ENCODE measurements at regions not wholly inside any gene's neighbourhood (a gene's known extent, or its start where the extent isn't known, plus 50 kb on each side); places are given as distances from the start of the nearest gene placed in this dataset.
"Not testable (repeated sequence)": the region's sequence is repeated elsewhere in the genome, so short reads cannot be mapped to it uniquely, and the experiment has no call there.

DNA sequence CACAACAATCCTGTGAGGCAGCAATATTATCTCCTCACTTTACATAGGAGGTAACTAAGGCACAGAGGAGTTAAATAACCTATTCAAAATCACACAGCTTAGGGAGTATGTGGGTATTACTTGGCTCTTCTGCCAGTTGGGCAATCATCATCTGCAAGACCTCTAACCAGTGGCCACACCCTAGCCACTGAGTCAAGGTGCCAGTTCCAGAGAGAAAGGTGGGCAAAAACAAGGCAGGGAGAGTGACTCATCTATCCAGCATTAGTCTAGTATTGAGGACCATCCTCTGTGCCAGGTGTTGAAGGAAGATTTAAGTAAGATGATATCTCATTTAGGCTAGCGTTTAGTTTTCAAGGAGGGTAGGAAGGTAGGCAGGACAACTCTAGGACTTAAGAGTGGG lies 113.9 kb upstream of the EOLA2 start:
- DNase-seq (ENCODE audit: low read depth), result no peak

DNA sequence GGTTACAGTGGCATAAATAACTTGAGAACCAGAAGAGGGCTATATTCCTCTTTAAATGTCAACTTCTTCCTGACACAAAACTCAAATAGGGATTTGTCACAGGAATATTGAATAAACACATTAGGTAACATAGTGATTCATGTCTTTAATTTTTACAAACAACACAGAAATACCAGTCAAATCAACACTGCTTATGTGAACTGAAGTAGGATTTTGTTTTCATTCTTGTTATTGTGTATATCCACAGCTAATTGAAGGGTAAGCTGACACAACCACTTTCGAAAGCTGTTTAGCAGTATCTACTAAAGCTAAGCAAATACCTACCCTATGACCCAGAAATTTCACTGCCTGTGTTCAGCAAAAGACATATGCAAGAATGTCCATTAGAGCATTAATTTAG lies 120.4 kb upstream of the EOLA2 start:
- no peak for DNase-seq (ENCODE audit: low read depth)

DNA sequence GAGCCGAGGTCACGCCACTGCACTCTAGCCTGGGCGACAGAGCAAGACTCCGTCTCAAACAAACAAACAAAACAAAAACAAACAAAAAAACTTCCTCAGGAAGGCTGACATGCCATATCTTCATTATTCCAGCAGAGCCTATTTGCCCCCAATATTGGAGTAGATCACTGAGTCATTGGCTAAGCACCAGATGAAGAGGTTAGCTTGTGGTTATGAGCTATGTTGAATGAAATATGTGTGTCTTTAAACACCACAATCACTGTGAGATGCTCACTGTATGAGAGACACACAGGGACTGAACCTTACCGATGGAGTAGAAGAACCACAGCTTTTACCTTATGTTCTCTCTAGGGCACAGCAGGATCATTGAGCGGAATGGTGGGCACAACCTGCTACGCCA lies 122.1 kb upstream of the EOLA2 start:
- no peak for DNase-seq (ENCODE audit: low read depth)

DNA sequence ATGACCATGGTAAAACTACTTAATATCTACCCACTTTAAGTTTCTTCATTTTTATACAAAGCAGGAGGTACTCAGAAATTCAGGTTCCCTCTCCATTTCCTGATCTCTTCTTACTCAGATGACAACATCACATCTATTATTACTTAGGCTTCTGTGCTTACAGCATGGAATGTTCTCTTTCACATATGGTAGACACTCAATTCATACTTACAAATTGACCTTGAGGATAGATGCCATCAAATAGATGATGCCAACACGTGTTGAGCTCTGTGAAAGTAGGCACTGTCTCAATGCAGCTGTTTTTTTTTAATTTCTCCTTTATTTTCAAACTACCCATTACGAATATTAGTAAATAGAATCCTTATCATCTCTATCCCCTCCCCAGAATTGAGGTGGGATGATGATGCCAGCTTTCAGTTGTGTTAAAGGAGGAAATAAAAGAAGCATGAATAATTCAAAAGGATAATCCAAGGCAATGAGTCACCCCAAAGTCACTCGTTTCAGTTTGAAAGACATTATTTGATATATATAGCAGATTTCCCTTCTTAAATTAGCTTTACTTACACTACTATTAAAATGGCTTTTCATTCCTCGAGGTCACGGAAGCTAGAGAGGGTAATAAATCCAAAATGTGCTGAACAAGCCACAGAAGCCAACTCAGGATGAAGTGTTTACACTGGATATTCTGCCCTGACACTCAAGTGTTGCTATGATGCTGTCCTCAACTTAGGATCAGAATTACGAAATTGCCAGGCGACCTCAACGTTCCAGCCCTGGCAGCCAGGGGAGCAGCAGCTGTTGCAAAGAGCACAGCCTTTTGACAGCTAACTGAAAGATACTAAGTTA lies 124.2 kb upstream of the EOLA2 start:
- peak; percentile 67 for DNase-seq (ENCODE audit: low read depth)

DNA sequence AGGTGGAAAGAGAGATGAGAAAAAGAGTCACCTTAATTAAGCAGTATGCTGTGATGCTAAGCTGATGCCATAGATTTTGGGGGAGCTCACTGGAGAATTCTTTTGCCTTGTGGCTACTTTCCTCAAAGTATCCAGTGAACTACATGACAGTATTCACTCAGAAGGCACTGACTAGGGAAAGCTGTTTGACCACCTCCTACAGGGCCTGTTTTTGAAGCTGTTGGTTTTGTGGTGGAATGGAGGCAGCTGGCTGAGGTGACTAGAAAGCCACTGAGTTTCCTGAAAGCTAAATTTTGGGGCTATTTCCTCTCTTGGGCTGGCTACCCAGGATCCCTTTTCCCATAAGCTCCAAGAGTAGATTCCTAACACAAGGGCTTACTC lies 124.8 kb upstream of the EOLA2 start:
- DNase-seq (ENCODE audit: low read depth), result no peak

DNA sequence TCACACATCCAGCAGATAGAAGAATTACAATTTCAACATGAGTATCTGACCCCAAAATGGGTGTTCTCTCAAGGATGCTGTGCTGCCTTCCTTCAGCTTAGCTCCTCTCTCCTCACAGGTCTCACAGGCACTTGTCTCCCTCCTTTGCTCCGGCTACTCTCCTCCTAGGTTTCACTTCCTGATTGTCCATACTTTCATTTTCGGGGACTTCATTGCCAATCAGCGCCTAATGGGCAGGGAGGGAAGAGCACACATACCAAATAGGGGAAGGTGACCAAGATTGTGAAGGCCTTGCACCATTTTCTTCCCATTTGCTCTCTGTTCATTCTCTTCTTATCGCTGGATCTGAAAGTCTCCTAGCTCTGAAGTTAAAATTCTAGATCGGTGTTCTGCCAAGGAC lies 125.4 kb upstream of the EOLA2 start:
- DNase-seq (ENCODE audit: low read depth), result no peak

DNA sequence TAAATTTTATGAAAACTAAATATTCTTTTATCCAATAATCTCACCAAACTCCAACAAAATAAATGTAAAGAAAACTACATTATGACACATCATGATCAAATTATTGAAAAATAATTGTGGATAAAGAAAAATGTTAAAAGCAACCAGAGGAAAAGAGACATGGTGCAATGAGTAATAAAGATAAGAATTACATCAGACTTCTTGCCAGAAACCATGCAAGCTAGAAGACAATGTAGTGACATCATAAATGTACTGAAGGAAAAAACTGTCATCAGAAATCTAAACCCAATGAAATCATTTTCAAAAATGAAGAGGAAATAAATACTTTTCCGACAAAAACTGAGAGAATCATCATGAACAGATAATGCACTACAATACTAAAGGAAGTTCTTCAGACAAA lies 135.9 kb upstream of the EOLA2 start:
- no peak for DNase-seq (ENCODE audit: low read depth)

DNA sequence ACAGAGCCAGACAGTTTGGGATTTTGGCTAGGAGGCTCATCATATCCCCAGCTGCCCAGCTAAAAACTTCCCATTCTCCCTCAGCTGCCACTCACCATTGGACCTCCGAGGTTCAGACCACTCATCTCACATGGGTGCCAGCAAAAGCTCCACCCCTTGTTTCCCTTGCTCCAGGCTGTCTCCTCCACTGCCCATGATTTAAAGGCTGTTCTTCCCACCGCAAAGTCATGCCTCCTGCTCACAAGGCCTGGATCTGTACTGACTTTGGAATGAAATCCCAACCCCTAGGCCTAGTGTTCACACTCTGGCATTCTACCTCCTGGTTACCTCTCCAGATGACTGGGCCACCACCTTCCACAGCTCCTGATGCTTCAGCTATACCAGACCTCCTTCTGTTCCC lies 142.2 kb upstream of the EOLA2 start:
- DNase-seq (ENCODE audit: low read depth), result no peak

DNA sequence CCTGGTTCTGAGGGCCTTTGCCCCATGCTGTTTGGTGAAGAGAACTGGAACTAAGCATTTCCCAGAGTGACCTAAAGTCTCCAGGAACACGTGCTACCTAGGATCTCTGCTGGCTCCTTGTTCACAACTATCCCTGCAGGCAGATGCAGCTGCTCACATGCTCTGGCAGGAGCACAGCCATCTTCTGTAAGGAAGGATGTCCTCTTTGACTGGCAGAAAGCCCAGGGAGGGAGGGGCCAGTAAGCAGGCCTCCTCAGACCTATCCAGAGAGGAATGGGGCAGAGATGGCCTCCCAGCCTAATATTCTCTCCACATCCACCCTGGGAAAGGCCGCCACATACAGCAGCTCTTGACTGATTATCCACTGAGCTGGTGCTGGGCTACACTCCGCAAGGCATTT lies 142.8 kb upstream of the EOLA2 start:
- no peak for DNase-seq (ENCODE audit: low read depth)

DNA sequence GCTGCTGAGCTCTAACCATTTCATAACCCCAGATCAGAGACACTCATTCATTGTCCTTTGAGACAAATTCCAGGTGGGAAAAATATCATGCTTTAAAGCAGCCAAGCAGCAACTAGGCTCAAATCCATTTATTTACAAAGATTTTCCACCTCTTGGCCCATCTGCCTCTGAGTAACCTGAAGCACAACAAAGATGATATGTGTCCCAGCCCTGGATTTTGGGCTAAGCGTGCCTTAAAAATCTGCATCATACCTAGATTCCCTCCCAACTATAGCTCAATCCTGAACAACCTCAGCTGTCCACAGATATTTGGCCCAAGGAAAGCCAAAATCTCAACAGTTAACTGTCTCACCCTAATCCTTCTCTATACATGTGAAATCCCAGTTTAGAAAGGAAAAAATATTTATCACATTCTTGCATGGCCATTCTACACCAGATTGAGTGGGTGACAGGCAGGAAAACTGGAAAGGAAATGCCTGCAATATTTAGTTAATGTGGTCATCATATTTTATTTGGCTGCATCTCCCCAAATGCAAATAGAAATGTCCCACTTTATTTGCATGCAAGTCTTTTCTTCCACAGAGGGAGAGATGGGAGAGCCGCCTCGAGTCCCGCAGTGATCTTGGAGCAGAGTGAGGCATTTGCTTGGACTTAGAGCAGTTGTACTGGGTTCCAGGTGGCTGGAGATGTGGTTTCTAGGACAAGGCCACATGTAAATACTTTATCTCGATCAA lies 146.4 kb upstream of the EOLA2 start:
- DNase-seq (ENCODE audit: low read depth), result no peak

DNA sequence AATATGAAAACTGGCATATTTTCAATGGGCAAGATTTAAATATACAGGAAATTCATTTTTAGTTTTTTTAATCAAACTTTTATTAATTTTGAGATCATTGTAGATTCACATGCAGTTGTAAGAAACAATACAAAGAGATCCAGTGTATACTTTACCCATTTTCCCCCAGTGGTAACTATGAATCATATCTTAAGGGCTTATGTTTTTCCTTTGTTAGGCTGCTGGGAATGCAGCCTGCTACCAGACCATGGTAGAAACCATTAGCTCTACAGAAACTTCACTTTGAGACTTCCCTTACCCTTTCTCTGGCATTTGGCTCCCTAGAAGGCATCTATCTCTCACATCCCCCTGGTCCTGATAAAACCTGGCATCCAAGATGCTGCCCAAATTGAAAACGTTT lies 147.6 kb upstream of the EOLA2 start:
- no peak for DNase-seq (ENCODE audit: low read depth)

DNA sequence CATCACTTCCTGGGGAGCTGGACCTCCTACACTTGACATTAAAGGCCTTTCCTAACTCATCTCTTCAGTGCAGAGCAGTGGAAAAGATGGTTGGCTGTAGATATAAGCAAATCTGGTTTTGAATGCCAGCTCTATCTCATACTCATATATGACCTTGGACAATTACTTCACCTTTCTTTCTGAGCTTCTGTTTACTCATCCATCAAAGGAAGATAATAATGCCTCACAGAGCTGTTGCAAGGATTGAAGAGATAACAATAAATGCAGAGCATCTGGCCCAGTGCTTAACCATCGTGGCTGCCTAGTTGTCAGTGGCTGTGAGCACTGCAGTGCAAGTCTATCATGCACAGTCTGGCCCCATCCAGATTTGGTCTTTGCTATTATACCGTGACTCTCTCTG lies 148.1 kb upstream of the EOLA2 start:
- DNase-seq (ENCODE audit: low read depth), result no peak

DNA sequence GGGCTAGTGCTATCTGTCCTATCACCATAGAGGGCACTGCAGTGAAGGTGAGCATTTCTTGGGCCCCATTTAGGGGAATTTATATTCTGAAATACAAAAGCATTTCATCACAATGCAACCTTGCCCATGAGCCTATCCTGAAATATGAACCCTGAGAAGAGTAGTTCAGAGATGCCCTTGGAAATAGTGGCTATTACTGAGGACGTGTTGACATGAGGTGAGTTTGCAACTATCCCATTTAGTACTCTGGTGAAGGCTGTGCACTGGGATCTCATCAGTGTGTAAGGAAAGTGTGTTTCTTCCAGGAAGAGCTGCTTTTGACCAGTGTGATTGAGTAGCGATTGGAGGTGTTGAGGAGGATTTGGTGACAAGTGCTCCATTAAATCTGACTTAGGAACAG lies 149.3 kb upstream of the EOLA2 start:
- DNase-seq (ENCODE audit: low read depth), result no peak

DNA sequence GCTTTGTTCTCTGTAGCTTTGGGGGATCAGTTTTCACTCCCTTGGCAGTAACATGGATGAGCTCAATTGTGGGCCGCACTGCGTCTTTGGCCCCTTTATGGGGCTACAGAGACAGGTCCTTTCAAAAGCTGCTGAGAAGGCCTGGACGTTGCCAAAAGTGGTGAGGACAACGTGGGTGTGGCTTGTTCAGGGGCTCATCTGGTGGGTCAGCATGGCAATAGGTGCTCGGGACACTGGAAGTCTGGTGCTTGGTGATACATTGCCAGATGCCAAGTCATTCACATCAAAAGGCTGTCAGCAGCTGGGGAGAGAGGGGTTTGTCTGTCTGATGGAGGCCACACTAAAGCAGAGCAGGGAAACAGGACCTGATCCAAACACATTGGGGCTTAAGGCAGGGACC lies 149.8 kb upstream of the EOLA2 start:
- DNase-seq (ENCODE audit: low read depth), result no peak

DNA sequence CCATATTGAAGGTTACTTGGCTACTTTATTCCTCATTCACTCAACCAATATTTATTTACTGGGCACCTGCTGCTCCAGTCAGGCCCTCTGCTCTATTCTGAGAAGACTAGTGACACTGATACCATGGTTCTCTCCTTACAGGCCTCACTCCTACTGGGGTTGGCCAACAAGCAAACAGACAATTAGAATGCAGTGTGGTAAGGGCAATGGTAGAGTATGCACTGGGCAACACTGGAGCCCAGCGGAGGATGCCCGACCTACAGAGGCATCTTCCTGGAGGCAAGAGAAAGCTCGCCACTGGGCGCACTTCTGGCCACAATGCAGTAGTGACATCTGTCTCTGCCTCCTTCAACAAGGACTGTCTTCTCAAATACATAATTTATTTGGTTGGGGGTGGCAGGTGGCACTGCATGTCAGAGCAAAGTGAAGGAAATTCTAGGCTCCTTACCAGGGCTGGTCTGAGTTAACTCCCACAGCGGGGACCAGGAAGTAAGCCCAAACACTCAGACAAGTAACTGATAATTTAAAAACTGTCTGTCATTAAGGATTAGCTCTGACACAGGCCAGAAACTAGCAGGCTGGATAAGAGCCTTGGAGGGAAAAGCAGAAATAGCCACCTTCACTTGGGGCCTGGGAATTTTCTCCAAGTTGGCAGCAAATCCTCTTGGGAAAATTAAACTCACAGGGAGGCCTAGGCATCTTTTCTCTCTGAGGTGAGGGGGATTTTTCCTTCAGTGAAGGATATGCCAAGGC lies 150.7 kb upstream of the EOLA2 start:
- DNase-seq (ENCODE audit: low read depth), result no peak

DNA sequence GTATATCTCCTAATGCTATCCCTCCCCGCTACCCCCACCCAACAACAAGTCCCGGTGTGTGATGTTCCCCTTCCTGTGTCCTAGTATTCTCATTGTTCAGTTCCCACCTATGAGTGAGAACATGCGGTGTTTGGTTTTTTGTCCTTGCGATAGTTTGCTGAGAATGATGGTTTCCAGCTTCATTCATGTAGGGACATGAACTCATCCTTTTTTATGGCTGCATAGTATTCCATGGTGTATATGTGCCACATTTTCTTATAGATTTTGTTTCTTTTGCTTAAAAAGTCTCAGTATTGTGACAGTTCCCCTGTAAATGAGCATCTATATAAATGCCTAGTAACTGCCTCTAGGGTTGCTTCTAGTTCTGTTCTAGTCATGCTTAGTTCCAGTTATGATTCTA lies 153.0 kb upstream of the EOLA2 start:
- DNase-seq (ENCODE audit: low read depth), result not testable (repeated sequence)

DNA sequence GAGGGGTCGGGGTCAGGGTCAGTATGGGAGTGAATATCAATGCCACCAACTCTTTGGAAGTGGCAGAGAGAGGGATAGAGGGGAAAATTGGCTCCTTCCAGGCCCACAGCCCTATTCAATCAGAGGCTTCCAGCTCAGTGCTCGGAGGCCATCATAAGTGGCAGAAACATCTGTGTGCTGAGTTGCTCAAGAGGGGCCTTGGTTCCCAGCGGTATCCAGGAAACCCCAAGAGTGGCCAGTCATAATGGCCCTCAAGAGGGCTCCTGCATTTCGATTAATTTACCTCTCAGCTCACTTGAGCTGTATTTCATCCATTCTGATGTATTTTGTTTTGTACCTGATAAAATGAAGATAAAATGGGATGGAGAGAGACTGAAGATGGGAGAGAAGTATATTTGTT lies 154.3 kb upstream of the EOLA2 start:
- DNase-seq (ENCODE audit: low read depth), result no peak

DNA sequence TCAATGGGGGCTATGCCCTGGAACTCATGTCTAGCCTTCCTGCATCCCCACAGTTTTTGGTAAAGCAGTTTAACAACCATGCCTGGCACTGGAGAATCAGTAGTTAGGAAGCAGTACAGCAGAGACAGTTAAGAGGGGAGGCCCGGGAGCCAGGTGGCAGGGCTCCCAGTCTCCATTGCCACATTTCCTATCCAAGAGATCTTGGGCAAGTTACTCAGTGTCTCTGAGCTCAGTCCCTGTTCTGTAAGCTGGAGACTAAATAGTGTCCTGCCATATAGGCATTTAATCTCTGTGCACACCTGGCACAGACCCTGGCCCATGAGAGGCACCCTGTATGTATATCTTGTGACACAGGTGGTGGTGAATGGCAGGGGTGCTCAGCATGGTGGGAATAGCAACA lies 156.1 kb upstream of the EOLA2 start:
- DNase-seq (ENCODE audit: low read depth), result no peak

DNA sequence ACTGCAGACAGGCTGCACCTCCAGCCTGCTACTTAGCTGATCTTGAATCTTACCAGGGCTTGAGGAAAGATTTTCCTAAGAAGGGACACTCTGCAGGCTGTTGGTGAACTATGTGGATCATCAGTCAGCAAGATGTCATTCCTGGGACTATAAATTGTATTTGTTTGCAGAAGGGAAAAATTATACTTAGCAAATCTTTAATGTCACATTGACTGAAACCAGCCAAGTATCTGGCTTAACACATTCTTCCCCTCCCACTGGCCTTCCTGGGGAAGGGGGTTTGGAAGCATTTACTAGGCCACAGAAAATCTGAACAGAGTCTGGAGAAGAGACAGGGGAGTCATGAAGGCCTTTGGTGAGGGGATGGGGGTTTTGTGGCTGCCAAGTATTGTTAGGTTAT lies 156.7 kb upstream of the EOLA2 start:
- DNase-seq (ENCODE audit: low read depth), result no peak

DNA sequence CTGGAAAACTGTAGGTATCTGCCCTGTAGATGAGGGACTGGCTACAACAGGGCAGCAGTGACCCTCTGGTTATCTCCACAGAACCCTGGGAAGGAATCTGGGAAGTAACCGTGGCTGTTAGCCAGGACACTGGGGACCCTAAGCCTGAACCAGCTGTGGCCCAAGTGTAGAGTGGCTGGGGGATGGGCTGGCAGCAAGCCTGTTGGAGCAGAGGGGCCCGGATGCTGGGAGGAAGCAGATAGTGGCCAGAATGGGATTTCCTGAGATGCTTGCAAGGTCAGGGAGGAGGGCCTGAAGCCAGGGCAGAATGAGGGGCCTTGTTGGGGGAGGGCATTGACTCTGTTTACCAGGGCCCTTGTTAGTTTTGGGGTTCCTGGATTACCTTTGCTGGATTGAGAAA lies 161.0 kb upstream of the EOLA2 start:
- DNase-seq (ENCODE audit: low read depth), result no peak

DNA sequence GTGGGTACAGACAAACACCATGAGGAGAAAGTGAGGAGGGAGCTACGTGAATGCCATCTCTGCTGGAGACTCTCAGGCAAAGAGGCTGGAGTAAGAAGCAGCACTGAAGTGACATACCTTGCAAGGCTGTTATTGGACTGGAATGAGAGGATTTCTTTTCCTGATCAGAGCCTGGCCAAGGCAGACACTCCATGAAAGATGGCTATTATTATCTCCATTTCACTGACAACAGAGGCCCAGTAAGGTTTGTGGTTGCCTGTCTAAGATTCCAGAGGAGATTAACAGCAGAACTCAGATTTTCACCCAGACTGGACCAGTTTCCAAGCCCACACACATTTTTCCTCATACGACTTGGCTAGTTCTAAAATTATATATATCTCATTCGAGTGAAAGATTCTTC lies 162.0 kb upstream of the EOLA2 start:
- DNase-seq (ENCODE audit: low read depth), result no peak

DNA sequence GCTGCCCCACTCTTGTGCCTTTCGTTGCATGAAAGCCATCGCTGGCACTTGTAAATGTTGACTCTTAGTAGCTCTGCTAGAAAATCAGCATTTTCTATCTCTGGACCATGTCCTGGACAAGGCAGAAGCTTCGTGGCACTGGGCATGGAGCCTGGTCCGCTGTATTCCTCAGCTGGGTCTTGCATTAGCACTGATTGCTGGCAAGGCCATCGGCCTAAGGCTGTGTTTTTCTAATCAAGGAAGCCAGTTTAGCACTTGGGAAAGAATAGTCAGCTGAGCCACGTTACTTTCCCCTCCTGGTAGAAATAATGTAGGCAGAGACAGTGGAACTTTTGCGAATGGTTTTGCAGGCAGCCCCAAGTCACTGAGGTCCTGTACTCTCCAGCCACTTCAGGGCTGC lies 180.2 kb upstream of the EOLA2 start:
- no peak for DNase-seq (ENCODE audit: low read depth)

DNA sequence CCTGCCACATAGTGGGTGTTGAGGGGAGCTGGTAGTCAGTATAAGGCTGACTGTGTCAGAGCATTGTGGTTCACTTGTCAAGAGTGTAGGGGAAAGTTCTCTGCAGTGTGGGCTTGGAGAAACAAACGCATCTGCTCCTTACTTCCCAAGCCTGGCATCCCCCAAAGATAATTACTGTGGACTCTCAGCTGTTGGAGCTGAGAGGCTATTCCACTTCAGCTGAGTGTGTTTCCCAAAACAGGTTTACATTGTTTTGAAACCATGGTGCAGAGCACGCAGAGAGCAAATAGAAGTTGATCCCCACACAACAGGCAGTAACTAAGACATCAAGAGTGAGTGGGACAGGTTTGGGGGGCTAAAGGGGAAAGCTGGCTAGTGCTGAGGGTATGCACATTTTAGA lies 181.0 kb upstream of the EOLA2 start:
- no peak for DNase-seq (ENCODE audit: low read depth)

All from GM04503 (cell line).